Sigmoid colon (tissue), 4 donors: ENCODE measurements at regions not wholly inside any gene's neighbourhood (a gene's known extent, or its start where the extent isn't known, plus 50 kb on each side); places are given as distances from the start of the nearest gene placed in this dataset.

Source experiments
- CTCF ChIP-seq, 4 experiments: fragments of 450-650 bp in 3 of 4; fragments of 200-600 bp in 1 of 4; IDR thresholded peaks; one replicate each; pipeline ENCODE4 v1.5.1; 2016 to 2019; ENCODE audit warnings: antibody characterized with exemption in 4 of 4, mild to moderate bottlenecking in 3 of 4, moderate library complexity in 2 of 4
- EP300 ChIP-seq, 4 donors: sonication (generic); formaldehyde crosslinking; IDR thresholded peaks; one replicate each; pipeline ENCODE4 v1.6.1; 2017; ENCODE audit warnings: antibody characterized with exemption in 4 of 4

- no peak for TF ChIP-seq CTCF (IDR thresholded peaks at IDR 0.05)
- no peak for TF ChIP-seq EP300 (IDR thresholded peaks at IDR 0.05)
Observed at GRCh38 chr21:22319435-22319834, 1321.2 kb downstream of the NCAM2 start.
